Activated CD4-positive, alpha-beta T cell treated with anti-CD3 and anti-CD28 coated beads for 36 hours (primary cell): ENCODE measurements at regions not wholly inside any gene's neighbourhood (a gene's known extent, or its start where the extent isn't known, plus 50 kb on each side); places are given as distances from the start of the nearest gene placed in this dataset.

Experiments
- ATAC-seq: fragments of 200-7000 bp; cut with Tn5 transposase; one replicate; pipeline ENCODE4 v1.10.0; 2021; ENCODE audit warnings: mild to moderate bottlenecking, moderate library complexity
- CTCF ChIA-PET: fragments of 350-600 bp; sonication (Branson Sonifier 250); formaldehyde crosslinking; loops from one replicate; lab custom pipeline; 2021; ENCODE audit warnings: antibody characterized with exemption; lab: Charles Lee
- POLR2A ChIA-PET: fragments of 350-600 bp; sonication (Branson Sonifier 250); formaldehyde crosslinking; loops from one replicate; lab custom pipeline; 2021; ENCODE audit warnings: antibody characterized with exemption, inconsistent platforms; lab: Charles Lee
- DNase-seq: peaks from one replicate; pipeline ENCODE4 v3.0.0-alpha.2; 2020
- H3K27ac Mint-ChIP-seq: one replicate; pipeline ENCODE4 v1.8.0; 2021; ENCODE audit warnings: mixed read lengths
- H3K27me3 Mint-ChIP-seq: one replicate; pipeline ENCODE4 v1.8.0; 2021; ENCODE audit warnings: mixed read lengths
- H3K36me3 Mint-ChIP-seq: one replicate; pipeline ENCODE4 v1.8.0; 2021; ENCODE audit warnings: low read depth, mixed read lengths
- H3K4me1 Mint-ChIP-seq: one replicate; pipeline ENCODE4 v1.8.0; 2021; ENCODE audit warnings: mixed read lengths
- H3K4me3 Mint-ChIP-seq: one replicate; pipeline ENCODE4 v1.8.0; 2021; ENCODE audit warnings: mild to moderate bottlenecking, moderate library complexity, mixed read lengths
- H3K9me3 Mint-ChIP-seq: one replicate; pipeline ENCODE4 v1.8.0; 2021; ENCODE audit warnings: low read depth, mixed read lengths
- intact Hi-C, 2 experiments: fragments of 100-400 bp; cut with DNase I in 1 of 2; cut with micrococcal nuclease in 1 of 2; formaldehyde crosslinking; loops; one replicate each; pipeline versions ENCODE4 v1.14.2 to v1.15.1; 2022 to 2024; cut with DNase I, micrococcal nuclease

GRCh38 chr5:169496878-169497277, 86.7 kb upstream of the SPDL1 start:
- peaks cover 5% of the 10 kb centered on the region for H3K27me3 Mint-ChIP-seq

GRCh38 chr5:169494941-169495548, 88.5 kb upstream of the SPDL1 start:
- Mint-ChIP-seq H3K36me3 (no peaks in the 10 kb centered on the region), H3K4me3 (no peak overlapping the region), H3K9me3 (no peaks in the 10 kb centered on the region), H3K4me1 (no peaks in the 10 kb centered on the region), H3K27me3 (peaks cover 7% of the 10 kb centered on the region), H3K27ac (no peak overlapping the region)
- intact Hi-C loops: no loop called here
- DNase-seq (no peak), ATAC-seq (no peak)
- CTCF ChIA-PET: interaction anchor here (0.6 to 0.7 kb wide), 2 partner anchors 687 to 841 kb away, joined by 3 read pairs; no protein-coding TSS in a partner anchor
- POLR2A ChIA-PET: no interaction called here

More at GRCh38 chr5:169496878-169497277, 86.7 kb upstream of the SPDL1 start:
- CTCF ChIA-PET: interaction anchor here (0.8 kb wide), 1 partner anchor 41 kb away, joined by 4 read pairs; no protein-coding TSS in a partner anchor
- intact Hi-C loops: no loop called here
- ATAC-seq (no peak), DNase-seq (no peak)
- POLR2A ChIA-PET: no interaction called here
- no peak overlapping the region for H3K4me3 Mint-ChIP-seq
- no peaks in the 10 kb centered on the region for H3K36me3 Mint-ChIP-seq
- no peaks in the 10 kb centered on the region for H3K9me3 Mint-ChIP-seq
- no peak overlapping the region for H3K27ac Mint-ChIP-seq
- H3K4me1 Mint-ChIP-seq: no peaks in the 10 kb centered on the region

- ChIA-PET POLR2A (no interaction called here), CTCF (no interaction called here)
- no peaks in the 10 kb centered on the region for H3K9me3 Mint-ChIP-seq
- peaks cover 6% of the 10 kb centered on the region for H3K27me3 Mint-ChIP-seq
- no peak for ATAC-seq
- H3K4me3 Mint-ChIP-seq: no peak overlapping the region
- no peak overlapping the region for H3K27ac Mint-ChIP-seq
- no peaks in the 10 kb centered on the region for H3K4me1 Mint-ChIP-seq
- no peaks in the 10 kb centered on the region for H3K36me3 Mint-ChIP-seq
- intact Hi-C loops: no loop called here
- DNase-seq: no peak
Measured at GRCh38 chr5:169494383-169494935, 89.1 kb upstream of the SPDL1 start.

- intact Hi-C loops: no loop called here
- Mint-ChIP-seq H3K4me1 (no peaks in the 10 kb centered on the region), H3K36me3 (no peaks in the 10 kb centered on the region), H3K27ac (no peak overlapping the region), H3K27me3 (peaks cover 19% of the 10 kb centered on the region), H3K4me3 (no peak overlapping the region), H3K9me3 (no peaks in the 10 kb centered on the region)
- DNase-seq (no peak), ATAC-seq (no peak)
- ChIA-PET POLR2A (no interaction called here), CTCF (no interaction called here)
Measured at GRCh38 chr5:169474226-169474625, 109.3 kb upstream of the SPDL1 start.

- POLR2A ChIA-PET: no interaction called here
- Mint-ChIP-seq H3K9me3 (no peaks in the 10 kb centered on the region), H3K36me3 (no peaks in the 10 kb centered on the region), H3K27ac (no peak overlapping the region), H3K4me3 (no peak overlapping the region), H3K4me1 (no peaks in the 10 kb centered on the region), H3K27me3 (peaks cover 16% of the 10 kb centered on the region)
- ATAC-seq (no peak), DNase-seq (no peak)
- intact Hi-C loops: no loop called here
- CTCF ChIA-PET: interaction anchor here (0.7 kb wide), 2 partner anchors 325 to 1704 kb away, joined by 4 to 5 read pairs; no protein-coding TSS in a partner anchor
Measured at GRCh38 chr5:169472544-169472943, 111.0 kb upstream of the SPDL1 start.

GRCh38 chr5:169471021-169471420, 112.6 kb upstream of the SPDL1 start:
- Mint-ChIP-seq H3K4me3 (no peak overlapping the region), H3K27ac (no peak overlapping the region), H3K4me1 (no peaks in the 10 kb centered on the region), H3K27me3 (peaks cover 16% of the 10 kb centered on the region), H3K36me3 (no peaks in the 10 kb centered on the region), H3K9me3 (no peaks in the 10 kb centered on the region)
- intact Hi-C loops: no loop called here
- CTCF ChIA-PET: no interaction called here
- ATAC-seq (no peak), DNase-seq (no peak)
- POLR2A ChIA-PET: no interaction called here

GRCh38 chr5:169467041-169467771, 116.4 kb upstream of the SPDL1 start:
- Mint-ChIP-seq H3K4me3 (no peak overlapping the region), H3K36me3 (no peaks in the 10 kb centered on the region), H3K9me3 (no peaks in the 10 kb centered on the region), H3K4me1 (no peaks in the 10 kb centered on the region), H3K27me3 (peaks cover 6% of the 10 kb centered on the region), H3K27ac (no peak overlapping the region)
- ChIA-PET CTCF (no interaction called here), POLR2A (no interaction called here)
- no peak for DNase-seq
- intact Hi-C loops: no loop called here
- no peak for ATAC-seq

GRCh38 chr5:169460896-169461295, 122.7 kb upstream of the SPDL1 start:
- Mint-ChIP-seq H3K36me3 (no peaks in the 10 kb centered on the region), H3K27me3 (peaks cover 13% of the 10 kb centered on the region), H3K4me3 (no peak overlapping the region), H3K27ac (no peak overlapping the region), H3K9me3 (no peaks in the 10 kb centered on the region), H3K4me1 (no peaks in the 10 kb centered on the region)
- CTCF ChIA-PET: no interaction called here
- ATAC-seq (no peak), DNase-seq (no peak)
- intact Hi-C loops: no loop called here
- POLR2A ChIA-PET: no interaction called here

GRCh38 chr5:169460123-169460522, 123.5 kb upstream of the SPDL1 start:
- CTCF ChIA-PET: no interaction called here

GRCh38 chr5:169458221-169458620, 125.4 kb upstream of the SPDL1 start:
- Mint-ChIP-seq H3K4me1 (no peaks in the 10 kb centered on the region), H3K36me3 (no peaks in the 10 kb centered on the region), H3K27ac (no peak overlapping the region), H3K9me3 (no peaks in the 10 kb centered on the region), H3K4me3 (no peak overlapping the region), H3K27me3 (peaks cover 19% of the 10 kb centered on the region)
- intact Hi-C loops: no loop called here
- no peak for ATAC-seq
- POLR2A ChIA-PET: no interaction called here
- no peak for DNase-seq
- CTCF ChIA-PET: interaction anchor here (0.6 kb wide), 1 partner anchor 798 kb away, joined by 4 read pairs; no protein-coding TSS in a partner anchor

More at GRCh38 chr5:169460123-169460522, 123.5 kb upstream of the SPDL1 start:
- DNase-seq: no peak
- no peaks in the 10 kb centered on the region for H3K9me3 Mint-ChIP-seq
- H3K27ac Mint-ChIP-seq: no peak overlapping the region
- intact Hi-C loops: no loop called here
- no peaks in the 10 kb centered on the region for H3K4me1 Mint-ChIP-seq
- peaks cover 13% of the 10 kb centered on the region for H3K27me3 Mint-ChIP-seq
- H3K36me3 Mint-ChIP-seq: no peaks in the 10 kb centered on the region
- ATAC-seq: no peak
- no peak overlapping the region for H3K4me3 Mint-ChIP-seq
- POLR2A ChIA-PET: no interaction called here

GRCh38 chr5:169450464-169450863, 133.1 kb upstream of the SPDL1 start:
- no peak for DNase-seq
- Mint-ChIP-seq H3K27ac (no peak overlapping the region), H3K4me3 (no peak overlapping the region), H3K9me3 (no peaks in the 10 kb centered on the region), H3K36me3 (no peaks in the 10 kb centered on the region), H3K4me1 (no peaks in the 10 kb centered on the region), H3K27me3 (peaks cover 6% of the 10 kb centered on the region)
- ChIA-PET POLR2A (no interaction called here), CTCF (no interaction called here)
- no peak for ATAC-seq
- intact Hi-C loops: no loop called here

GRCh38 chr5:169448826-169449225, 134.7 kb upstream of the SPDL1 start:
- Mint-ChIP-seq H3K27me3 (peaks cover 2% of the 10 kb centered on the region), H3K9me3 (no peaks in the 10 kb centered on the region), H3K4me1 (no peaks in the 10 kb centered on the region), H3K4me3 (no peak overlapping the region), H3K36me3 (no peaks in the 10 kb centered on the region), H3K27ac (no peak overlapping the region)
- POLR2A ChIA-PET: no interaction called here
- intact Hi-C loops: no loop called here
- CTCF ChIA-PET: interaction anchor here (0.7 kb wide), 1 partner anchor 75 kb away, joined by 4 read pairs; no protein-coding TSS in a partner anchor
- no peak for DNase-seq
- no peak for ATAC-seq
